Kidney tubule cell (primary cell): ENCODE measurements at regions not wholly inside any gene's neighbourhood (a gene's known extent, or its start where the extent isn't known, plus 50 kb on each side); places are given as distances from the start of the nearest gene placed in this dataset.

ENCODE experiments used
- DNase-seq: peaks from one replicate; pipeline ENCODE4 v3.0.0-alpha.2; 2018; ENCODE audit warnings: low spot score

GRCh38 chr21:16834791-16835190 lies 678.1 kb upstream of the CXADR start:
- no peak for DNase-seq

- no peak for DNase-seq
Measured at GRCh38 chr21:16837321-16837720, 675.5 kb upstream of the CXADR start.

- no peak for DNase-seq
Measured at GRCh38 chr21:16837721-16838120, 675.1 kb upstream of the CXADR start.

- peak; percentile 30 for DNase-seq
Measured at GRCh38 chr21:16838331-16838730, 674.5 kb upstream of the CXADR start.

- no peak for DNase-seq
Measured at GRCh38 chr21:16840538-16840937, 672.3 kb upstream of the CXADR start.

GRCh38 chr21:16841975-16842695 lies 670.7 kb upstream of the CXADR start:
- no peak for DNase-seq

GRCh38 chr21:16842696-16843035 lies 670.2 kb upstream of the CXADR start:
- DNase-seq: no peak

GRCh38 chr21:16847211-16847610 lies 665.6 kb upstream of the CXADR start:
- DNase-seq: no peak

- DNase-seq: no peak
Measured at GRCh38 chr21:16851054-16851453, 661.8 kb upstream of the CXADR start.

- DNase-seq: no peak
Measured at GRCh38 chr21:16855164-16855667, 657.6 kb upstream of the CXADR start.

- no peak for DNase-seq
Measured at GRCh38 chr21:16863362-16863905, 649.4 kb upstream of the CXADR start.

- DNase-seq: no peak
Measured at GRCh38 chr21:16863908-16864307, 648.9 kb upstream of the CXADR start.

- DNase-seq: no peak
Measured at GRCh38 chr21:16865632-16866031, 647.2 kb upstream of the CXADR start.

- DNase-seq: no peak
Measured at GRCh38 chr21:16866851-16867250, 646.0 kb upstream of the CXADR start.

- DNase-seq: no peak
Measured at GRCh38 chr21:16870103-16870502, 642.7 kb upstream of the CXADR start.

GRCh38 chr21:16872616-16873015 lies 640.2 kb upstream of the CXADR start:
- DNase-seq: no peak

- DNase-seq: no peak
Measured at GRCh38 chr21:16873176-16873575, 639.7 kb upstream of the CXADR start.

- DNase-seq: no peak
Measured at GRCh38 chr21:16873596-16873995, 639.2 kb upstream of the CXADR start.

GRCh38 chr21:16879479-16879878 lies 633.4 kb upstream of the CXADR start:
- no peak for DNase-seq

GRCh38 chr21:16891821-16892220 lies 621.0 kb upstream of the CXADR start:
- peak; percentile 17 for DNase-seq

GRCh38 chr21:16900685-16901084 lies 612.2 kb upstream of the CXADR start:
- no peak for DNase-seq

- DNase-seq: peak; percentile 70
Measured at GRCh38 chr21:16908077-16908476, 604.8 kb upstream of the CXADR start.

GRCh38 chr21:16910435-16911165 lies 602.2 kb upstream of the CXADR start:
- no peak for DNase-seq
